ENCODE measurements at regions not wholly inside any gene's neighbourhood (a gene's known extent, or its start where the extent isn't known, plus 50 kb on each side); places are given as distances from the start of the nearest gene placed in this dataset.
"Not testable (repeated sequence)": the region's sequence is repeated elsewhere in the genome, so short reads cannot be mapped to it uniquely, and the experiment has no call there.

DNA sequence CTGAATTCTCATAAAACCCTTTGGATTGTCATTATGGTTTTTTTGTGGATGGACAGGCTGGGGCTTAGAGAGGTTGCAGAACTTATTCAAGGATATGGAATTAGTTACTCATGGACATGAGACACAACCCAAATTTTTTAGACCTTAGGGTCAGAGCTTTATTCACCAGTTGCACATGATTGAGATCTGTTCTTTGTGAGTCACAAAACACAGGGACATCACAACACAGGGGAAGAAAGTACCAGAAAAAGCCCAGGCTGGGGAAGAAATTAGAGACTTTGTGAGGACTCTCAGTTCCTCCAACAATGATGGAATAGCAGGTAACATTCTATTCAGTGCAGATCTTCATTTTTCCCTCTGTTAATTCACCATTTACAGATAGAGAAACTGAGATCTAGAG lies 602.4 kb upstream of the CPEB2 start:
- no peak for DNase-seq

DNA sequence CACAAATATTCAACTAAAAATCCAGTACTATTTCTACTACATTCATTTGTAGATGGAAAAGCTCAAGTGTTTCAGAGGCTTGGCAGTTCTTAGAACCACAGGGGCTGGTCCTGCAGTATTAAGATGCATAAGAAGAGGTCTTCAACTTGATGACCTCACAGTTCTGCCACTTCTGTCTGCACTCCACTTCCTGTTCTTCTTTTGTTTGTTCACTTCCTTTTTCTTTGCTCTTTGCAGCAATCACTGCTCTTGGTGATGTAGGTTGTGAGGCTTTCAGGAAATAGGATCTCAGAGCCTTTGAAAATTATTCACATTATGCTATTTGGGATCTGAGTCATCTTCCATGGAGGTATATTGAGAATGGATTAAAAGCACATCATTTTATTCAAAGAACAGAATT lies 602.0 kb upstream of the CPEB2 start:
- no peak for DNase-seq

DNA sequence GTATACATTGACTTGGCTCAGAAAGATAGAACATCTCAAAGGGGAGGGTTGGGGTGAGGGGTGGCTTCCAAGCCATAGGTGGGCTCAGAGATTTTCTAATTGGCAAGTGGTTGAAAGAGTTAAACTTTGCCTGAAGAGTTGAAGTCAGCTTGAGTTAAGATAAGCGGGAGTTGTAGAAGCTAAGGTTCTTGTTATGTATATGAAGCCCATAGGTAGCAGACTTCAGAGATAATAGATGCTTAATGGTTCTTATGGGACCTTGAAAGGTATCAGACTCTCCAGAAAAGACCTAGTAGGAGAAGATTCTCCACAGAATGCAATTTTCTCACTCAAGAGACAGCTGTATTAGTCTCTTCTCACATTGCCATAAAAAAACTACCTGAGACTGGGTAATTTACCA lies 599.1 kb upstream of the CPEB2 start:
- DNase-seq: no peak

DNA sequence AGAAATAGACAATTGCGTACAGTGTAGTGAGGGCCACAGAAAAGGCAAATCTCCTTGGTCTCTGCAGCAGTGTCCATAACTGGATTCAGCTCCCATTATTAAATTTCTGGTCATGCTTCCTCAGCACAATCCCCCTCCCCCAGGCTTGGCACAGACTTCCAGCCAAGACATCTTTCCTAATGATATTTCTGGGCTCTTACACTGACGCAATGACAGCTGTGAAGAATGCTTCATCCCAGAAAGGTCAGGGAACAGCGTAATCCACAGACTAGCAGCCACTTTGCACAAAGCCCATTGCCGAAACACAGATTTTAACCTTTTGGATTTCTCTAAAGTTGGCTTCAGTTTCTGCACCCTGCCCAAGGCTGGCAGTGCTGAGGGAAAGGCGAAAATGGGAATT lies 597.6 kb upstream of the CPEB2 start:
- no peak for DNase-seq

DNA sequence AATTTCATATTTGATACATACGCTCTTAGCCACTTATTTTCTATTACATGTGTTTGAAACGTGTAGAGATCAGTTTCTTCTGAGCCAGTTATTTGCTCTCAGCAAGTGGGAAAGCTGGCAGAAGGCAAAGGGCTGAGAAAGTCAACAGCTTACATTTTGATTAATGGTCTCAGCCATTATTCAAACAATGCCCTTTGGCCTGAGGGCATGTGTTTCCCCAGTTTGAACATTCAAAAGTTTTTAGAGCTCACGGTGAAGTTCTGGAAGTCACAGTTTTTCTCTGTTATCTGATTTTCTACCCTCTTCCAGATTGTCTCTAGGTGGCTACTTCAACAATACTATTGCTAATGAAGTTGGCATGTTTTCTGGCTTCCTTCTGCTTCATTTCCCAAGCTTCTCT lies 591.8 kb upstream of the CPEB2 start:
- no peak for DNase-seq

DNA sequence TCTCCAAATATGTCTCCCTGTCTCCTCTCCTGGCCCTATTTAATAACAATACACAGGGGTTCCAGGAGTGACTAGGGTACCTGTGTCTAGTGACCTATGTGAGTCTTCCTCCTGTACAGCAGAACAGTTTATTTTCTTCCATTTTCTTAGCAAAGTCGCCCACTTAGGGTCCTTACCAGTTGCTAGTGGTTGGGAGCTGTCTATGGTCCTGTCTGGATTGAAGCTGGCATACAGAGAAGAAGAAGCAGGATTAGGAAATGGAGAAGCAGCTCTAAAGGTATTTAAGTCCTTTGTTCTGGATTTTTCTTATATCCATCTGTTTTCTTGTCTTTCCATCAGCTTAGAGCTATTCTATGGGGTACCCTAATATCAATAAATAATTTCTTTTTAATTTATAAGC lies 587.1 kb upstream of the CPEB2 start:
- DNase-seq: no peak

DNA sequence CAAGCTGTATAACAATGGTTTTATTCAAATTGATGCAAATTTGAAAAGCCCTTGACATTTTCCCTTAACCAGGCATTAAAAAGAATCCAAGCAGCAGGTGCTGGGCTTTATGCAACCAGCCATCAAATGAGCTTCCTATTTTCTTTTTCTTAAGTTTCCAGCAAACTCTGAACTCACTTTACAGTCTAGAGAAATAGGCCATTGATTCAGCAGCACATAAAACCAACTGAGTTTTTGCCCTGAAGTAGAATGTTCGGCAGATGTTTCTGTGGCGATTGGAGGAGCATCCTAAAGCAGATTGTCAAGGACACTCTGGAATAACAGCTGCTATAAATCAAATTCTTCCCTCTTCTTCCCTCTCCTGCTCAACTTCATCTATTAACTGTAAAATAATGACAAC lies 582.8 kb upstream of the CPEB2 start:
- no peak for DNase-seq

DNA sequence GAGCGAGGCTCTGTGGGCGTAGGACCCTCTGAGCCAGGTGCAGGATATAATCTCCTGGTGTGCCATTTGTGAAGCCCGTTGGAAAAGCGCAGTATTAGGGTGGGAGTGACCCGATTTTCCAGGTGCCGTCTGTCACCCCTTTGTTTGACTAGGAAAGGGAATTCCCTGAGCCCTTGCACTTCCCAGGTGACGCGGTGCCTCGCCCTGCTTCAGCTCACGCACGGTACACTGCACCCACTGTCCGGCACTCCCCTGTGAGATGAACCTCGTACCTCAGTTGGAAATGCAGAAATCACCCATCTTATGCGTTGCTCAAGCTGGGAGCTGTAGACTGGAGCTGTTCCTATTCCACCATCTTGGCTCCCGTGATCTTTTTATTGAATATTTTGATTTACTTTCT lies 576.0 kb upstream of the CPEB2 start:
- not testable (repeated sequence) for DNase-seq

DNA sequence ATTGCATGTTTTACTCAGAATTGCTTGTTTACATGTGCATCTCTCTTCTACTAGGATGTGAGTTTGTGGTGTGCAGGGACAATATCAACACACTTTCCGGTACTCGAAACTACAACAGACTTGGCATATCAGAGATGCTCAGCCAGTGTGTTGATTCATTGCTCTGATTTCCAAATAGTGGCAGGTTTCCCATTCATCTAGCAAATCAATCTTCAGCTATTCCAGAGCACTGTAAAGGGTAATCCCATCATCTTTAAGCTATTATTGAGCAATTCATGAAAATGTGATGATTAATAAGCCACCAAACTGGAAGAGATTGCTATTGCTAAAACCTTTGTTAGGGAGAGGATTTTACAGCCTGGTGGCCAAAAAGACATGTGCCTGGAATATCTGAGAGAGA lies 574.2 kb upstream of the CPEB2 start:
- DNase-seq: no peak

DNA sequence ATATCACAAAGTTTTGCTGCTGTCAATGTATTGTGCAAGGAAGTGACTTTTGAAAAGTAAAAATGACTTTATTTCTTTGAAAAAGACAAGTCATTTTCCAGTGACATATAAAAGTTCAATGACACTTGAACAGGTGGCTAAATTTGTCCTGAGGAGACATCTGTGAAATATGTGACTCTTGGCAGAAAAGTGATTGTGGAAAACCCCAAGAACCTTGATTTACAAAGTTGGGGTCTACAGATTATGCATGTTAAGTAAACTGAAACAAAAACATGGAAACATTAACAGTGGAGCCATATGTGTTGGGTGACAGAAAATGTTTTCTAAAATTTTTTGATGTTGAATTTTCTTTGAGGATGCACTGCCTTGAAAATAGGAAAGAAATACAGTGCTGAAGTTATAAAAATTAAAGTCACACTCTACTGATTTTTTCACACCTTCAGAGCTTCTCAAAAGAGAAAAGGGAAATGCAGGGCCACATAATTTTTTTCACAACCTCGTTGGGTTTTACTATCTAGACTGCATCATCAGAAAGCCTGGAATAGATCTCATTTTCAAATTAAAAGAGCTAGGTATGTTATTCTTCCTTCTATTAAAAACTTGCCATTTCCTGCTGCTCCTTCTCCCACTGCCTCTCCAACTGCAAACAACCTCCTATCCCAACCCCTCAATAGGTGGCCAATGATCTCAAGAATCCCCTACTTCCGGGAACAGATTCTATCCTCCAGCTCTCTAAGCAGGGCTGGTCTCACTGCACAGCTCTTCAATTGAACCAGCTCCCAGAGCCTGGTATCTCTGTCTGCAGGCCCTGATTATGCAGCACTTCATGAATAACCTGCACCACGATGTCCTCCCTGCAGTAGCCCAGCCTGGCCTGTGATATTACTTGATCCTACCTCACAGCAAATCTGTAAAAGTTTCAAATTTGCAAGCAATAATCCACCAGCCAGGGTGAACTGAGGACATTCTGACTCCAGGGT lies 570.8 kb upstream of the CPEB2 start:
- no peak for DNase-seq

DNA sequence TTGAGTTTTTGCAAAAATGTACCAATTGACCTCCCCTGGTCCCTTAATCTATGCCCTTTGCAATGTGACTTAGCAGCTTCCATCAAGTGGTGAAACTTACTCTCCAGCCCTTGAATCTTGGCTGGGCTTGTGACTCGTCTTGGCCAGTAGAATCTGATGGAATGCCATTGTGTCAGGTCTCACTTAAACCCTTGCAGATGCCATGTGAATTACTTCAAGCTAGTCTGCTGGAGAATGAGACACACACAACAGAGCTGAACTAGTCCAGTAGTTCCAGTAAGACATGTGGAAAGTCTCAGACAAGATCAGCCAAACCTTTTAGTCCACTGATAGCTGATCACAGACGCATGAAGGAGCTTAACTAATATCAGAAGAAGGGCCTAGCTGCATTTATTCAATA lies 567.8 kb upstream of the CPEB2 start:
- no peak for DNase-seq

DNA sequence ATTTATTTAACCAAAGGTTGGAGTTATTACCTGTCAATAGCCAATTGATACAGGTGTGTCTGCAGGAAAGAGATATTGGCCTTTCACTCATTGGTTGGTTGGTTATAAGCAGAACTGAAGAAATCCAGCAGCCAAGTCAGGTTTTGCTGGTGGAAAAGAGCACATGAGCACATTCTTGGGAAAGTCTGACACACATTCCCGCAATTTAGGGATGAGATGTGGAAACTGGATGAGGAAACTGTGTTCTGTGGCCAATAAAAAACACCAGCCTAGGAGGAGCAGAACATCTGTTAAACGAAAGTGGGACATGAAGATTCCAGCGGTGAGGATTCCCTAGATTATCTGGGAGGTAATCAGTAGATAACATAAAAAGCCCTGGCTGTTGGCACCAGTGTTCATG lies 567.4 kb upstream of the CPEB2 start:
- no peak for DNase-seq

DNA sequence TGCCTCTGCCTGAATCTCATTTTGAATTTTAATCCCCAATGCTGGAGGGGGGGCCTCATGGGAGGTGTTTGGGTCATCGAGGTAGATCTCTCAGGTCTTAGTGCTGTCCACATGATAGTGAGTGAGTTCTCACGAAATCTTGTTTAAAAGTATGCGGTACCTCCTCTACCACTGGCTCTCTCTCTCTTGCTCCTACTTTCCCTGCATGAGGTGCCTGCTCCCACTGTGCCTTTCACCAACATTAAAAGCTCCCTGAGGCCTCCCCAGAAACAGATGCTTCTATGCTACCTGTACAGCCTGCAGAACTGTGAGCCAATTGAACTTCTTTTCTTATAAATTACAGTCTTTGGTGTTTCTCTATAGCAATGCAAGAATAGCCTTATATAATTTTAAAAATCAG lies 560.7 kb upstream of the CPEB2 start:
- no peak for DNase-seq

DNA sequence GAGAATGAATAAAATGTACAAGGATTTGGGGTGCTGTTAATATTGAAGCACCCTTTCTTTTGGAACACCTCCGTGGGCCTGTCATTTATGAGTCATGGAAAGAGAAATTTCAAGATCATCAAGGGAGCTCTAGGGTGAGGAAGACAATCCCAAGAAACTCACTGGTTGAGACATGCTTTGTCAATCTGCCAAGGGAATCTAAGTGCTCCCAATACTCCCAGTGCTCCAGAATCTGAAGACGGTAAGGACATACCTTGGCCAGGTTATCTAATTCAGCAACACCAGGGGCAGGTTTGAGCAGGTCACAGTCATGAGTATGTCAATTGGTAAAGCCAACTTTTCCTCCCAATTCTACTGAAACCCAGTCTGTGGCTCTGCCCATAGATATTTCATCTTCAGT lies 556.4 kb upstream of the CPEB2 start:
- no peak for DNase-seq

DNA sequence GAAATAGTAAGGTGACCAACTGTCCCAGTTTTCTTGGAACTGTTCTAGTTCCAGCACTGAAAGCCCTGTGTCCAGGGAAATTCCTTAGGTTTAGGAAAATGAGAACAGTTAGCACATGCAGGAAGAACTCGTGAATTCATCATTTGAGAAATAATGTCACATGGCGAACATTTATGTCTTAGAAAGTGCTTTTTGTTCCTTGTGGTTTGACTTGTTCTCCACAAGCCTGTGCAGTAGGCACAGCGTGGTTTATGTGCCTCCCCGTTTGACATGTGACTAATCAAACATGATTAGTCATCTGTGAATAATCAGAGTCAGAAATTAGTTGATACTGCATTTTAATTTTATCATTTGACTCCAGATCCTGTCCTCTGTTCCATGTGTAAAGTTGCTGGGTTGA lies 556.0 kb upstream of the CPEB2 start:
- no peak for DNase-seq

DNA sequence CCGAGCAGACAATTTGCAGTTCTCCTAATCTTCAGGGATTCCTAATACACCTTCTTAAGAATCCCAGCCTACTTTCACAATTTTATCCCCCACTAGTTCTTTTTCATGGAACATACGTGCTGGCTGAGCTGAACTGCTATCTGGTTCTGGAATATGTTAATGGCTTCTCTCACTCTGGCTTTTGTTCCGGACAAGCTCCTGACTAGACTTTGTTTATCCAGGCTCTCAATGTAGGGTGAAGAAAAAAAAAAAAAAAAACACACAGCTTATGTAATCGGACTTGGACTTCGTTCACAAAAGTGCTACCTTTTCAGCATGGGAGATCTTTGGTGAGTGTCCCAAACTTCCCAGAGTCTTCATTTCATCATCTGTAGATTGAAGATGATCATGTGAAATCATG lies 555.4 kb upstream of the CPEB2 start:
- no peak for DNase-seq

DNA sequence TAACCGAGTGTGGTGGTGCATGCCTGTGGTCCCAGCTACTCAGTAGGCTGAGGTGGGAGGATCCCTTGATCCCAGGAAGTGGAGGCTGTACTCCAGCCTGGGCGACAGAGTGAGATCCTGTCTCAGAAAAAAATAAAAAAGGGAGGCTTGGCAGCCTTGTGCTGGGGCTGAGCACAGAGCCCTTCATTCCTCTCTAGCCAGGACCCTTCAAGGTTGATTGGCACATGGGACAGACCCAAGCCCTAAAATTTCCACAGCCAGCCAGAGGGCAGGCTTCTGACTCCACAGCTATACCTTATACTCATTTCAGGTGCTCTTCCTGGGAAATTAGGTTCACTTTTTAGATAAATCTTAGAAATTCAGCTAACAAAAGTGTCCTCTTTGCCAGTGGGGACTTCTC lies 553.0 kb upstream of the CPEB2 start:
- no peak for DNase-seq

DNA sequence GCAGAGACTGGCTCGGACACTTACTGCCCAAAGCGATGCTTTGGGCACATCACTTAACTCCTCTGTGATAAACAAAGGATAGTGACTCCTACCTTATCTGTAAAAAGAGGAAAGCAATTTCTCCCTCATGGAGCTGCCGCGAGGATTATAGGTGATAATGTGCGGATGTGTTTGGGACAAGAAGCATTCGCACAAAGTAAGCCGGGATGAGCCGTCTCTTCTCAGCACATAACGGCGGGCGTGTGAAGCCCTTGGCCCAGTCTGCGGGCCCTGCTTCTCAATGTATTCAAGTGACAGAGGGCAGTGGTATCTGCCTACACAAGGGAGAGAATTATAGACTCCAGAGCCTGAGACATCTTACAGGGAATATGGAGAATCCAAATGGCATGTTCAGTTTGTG lies 550.3 kb upstream of the CPEB2 start:
- DNase-seq: no peak

DNA sequence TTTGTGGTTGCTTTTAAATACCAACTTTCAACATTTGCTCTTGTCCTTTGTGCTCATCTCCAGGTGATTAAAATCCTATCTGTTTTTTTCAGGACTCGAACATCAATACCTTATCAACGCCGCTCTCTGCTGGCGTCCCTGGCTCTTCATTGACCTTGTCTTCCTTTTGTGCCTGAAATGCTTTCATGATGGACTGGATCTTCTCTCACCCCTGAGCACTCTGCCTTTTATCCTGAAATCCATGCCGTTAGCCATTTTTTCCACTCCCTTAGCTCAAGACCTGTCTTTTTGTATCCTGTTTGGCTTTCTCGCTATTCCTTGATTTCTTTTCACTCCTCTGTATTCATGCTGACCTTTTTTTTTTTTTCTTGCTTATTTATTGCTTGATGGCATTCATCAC lies 549.5 kb upstream of the CPEB2 start:
- DNase-seq: no peak

DNA sequence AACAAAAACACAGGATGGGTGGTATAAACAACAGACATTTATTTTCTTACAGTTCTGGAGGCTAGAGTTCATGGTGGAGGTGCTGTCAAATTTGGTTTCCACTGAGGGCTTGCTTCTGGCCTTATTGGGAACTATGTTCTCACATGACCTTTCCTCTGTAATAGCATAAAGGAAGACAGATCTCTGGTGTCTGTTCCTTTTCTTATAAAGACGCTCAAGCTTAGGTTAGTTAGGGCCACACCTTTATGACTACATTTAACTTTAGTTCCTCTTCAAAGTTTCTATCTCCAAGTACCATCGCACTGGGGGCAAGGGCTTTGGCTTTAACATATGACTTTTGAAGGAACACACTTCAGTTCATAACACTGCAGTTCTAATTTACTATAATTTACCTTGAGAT lies 543.8 kb upstream of the CPEB2 start:
- DNase-seq: no peak

DNA sequence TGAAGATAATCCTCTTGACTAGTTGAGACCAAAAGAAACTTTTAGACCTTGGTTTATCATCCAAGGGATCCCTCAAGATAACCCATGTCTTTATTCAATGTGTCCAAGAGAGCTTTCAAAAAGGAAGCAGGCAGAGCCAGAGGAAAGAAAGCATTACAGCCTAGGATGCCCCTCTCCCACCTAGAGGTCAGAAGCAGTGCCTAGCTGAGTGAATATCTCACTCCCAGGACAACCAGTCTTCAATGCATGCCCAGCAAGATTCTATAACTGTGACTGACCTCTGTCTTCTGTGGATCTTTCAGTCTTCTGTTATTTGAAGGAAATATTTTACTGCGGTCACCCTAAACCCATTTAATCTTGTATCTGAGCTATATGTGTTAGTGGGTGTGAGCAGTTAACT lies 537.2 kb upstream of the CPEB2 start:
- no peak for DNase-seq

DNA sequence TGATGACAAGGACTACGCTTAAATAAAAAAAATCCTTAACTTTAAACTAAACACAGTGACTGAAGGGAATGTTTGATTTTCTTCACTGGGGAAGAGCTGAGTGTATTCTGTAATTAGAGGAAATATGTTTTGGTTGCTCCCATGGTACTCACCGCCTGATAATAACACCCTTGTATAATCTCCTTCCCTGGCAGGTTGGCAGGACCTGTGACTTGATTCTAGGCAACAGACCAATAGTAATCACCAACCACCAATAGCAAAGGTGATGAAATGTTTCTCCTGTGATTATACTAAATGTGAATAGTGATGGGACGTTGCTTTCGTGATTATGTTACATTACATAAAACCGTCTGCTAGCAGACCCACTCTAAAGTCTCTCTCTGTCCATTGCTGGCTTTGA lies 536.8 kb upstream of the CPEB2 start:
- DNase-seq: no peak

DNA sequence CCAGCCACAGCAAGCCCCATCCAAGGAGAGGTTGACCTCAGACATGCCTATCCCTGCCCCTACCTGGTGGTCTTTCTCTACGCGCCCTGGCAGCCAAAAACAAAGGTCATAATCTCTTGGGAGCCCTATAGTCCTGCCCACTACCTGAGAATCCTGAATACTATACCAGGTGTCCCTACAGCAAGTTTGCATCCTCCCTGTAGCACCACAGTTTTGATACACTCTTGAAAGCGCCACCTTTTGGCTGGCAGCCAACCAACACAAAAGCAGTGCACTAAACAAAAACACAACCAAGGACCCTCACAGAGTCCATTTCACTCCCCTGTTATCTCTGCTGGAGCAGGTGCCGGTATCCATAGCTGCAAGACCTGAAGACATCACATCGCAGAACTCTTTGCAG lies 523.8 kb upstream of the CPEB2 start:
- DNase-seq: no peak

DNA sequence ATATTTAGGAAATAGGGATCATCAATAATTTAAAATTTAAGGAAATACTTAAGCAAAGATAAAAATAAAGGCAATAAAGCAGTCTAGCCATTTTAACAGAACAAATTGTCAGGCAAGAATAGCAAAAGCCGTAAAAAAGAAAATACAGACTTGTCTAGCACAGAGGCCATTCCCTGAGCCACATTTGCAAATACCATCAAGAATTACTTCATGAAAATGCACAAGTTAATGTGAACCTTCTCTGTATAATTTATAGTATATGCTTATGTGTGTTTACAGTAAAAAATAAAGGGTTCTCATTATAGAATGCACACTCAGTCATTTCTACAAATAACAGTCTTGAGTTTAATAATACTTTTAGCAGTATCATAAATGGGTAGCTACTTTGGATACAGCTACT lies 505.9 kb upstream of the CPEB2 start:
- DNase-seq: no peak

DNA sequence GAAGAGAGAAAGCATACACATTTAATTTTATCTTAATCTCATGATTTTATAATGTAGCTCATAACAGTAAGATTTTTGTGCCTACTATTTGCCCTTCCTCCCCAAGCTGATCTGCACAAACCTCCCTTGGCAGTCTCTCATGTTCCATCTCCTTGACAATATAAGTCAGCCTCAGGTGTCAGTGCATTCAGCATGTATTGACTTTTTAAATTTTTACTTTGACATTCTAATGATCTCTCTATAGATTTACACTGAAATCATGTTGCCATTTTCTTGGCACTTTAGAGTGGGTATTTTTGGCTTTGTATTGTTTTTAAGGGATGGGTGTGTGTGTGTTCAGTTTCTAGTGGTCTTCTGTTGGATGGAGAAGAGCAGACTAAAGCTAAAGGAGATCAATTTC lies 505.3 kb upstream of the CPEB2 start:
- DNase-seq: no peak
